WTC11 (cell line): ENCODE measurements at regions not wholly inside any gene's neighbourhood (a gene's known extent, or its start where the extent isn't known, plus 50 kb on each side); places are given as distances from the start of the nearest gene placed in this dataset.

Experiments used
- ATAC-seq: fragments of 200-7000 bp; cut with Tn5 transposase; 2 replicates; pipeline ENCODE4 v1.10.0; 2021; ENCODE audit warnings: mild to moderate bottlenecking, moderate library complexity
- CTCF ChIA-PET: fragments of 300-600 bp; sonication (Branson Sonifier 250); formaldehyde crosslinking; loops from one replicate; lab custom pipeline; 2021; ENCODE audit warnings: antibody characterized with exemption; lab: Charles Lee
- POLR2A ChIA-PET: fragments of 350-600 bp; sonication (Branson Sonifier 250); formaldehyde crosslinking; loops from one replicate; lab custom pipeline; 2021; ENCODE audit warnings: antibody characterized with exemption; lab: Charles Lee
- DNase-seq: peaks from one replicate; pipeline ENCODE4 v3.0.0; 2021; ENCODE audit warnings: low spot score
- H3K27ac Mint-ChIP-seq: 2 replicates; pipeline ENCODE4 v1.8.0; 2021; ENCODE audit warnings: mixed read lengths
- H3K27me3 Mint-ChIP-seq: 2 replicates; pipeline ENCODE4 v1.8.0; 2021; ENCODE audit warnings: low read depth, mild to moderate bottlenecking, moderate library complexity, mixed read lengths
- H3K36me3 Mint-ChIP-seq: 2 replicates; pipeline ENCODE4 v1.8.0; 2021; ENCODE audit warnings: mixed read lengths
- H3K4me1 Mint-ChIP-seq: 2 replicates; pipeline ENCODE4 v1.8.0; 2022; ENCODE audit warnings: mixed read lengths
- H3K4me3 Mint-ChIP-seq: 2 replicates; pipeline ENCODE4 v1.8.0; 2021; ENCODE audit warnings: mild to moderate bottlenecking, moderate library complexity, mixed read lengths
- H3K9me3 Mint-ChIP-seq: 2 replicates; pipeline ENCODE4 v1.8.0; 2021; ENCODE audit warnings: mixed read lengths
- ELF4 ChIP-seq: sonication (generic); formaldehyde crosslinking; IDR thresholded peaks from 2 replicates; pipeline ENCODE4 v1.8.1; 2022; ENCODE audit warnings: low read depth, mild to moderate bottlenecking, moderate library complexity, missing genetic modification reagents
- ESRRA ChIP-seq: sonication (generic); formaldehyde crosslinking; IDR thresholded peaks from 2 replicates; pipeline ENCODE4 v1.8.1; 2022; ENCODE audit warnings: mild to moderate bottlenecking, missing genetic modification reagents, borderline replicate concordance
- FOXK1 ChIP-seq: sonication (generic); formaldehyde crosslinking; IDR thresholded peaks from 2 replicates; pipeline ENCODE4 v1.8.0; 2022; ENCODE audit warnings: mild to moderate bottlenecking, moderate library complexity, missing genetic modification reagents
- FOXP1 ChIP-seq: sonication (generic); formaldehyde crosslinking; IDR thresholded peaks from 2 replicates; pipeline ENCODE4 v1.8.0; 2022; ENCODE audit warnings: missing genetic modification reagents, mild to moderate bottlenecking, moderate library complexity, borderline replicate concordance
- GABPB1 ChIP-seq: sonication (generic); formaldehyde crosslinking; IDR thresholded peaks from 2 replicates; pipeline ENCODE4 v1.8.1; 2023; ENCODE audit warnings: mild to moderate bottlenecking, missing genetic modification reagents
- GRHL2 ChIP-seq: fragments of 250-450 bp; sonication (Bioruptor Pico); IDR thresholded peaks from 2 replicates; pipeline ENCODE4 v1.8.0; 2022; ENCODE audit warnings: mild to moderate bottlenecking, moderate library complexity; ENCODE audit not compliant: insufficient replicate concordance, severe bottlenecking
- JAZF1 ChIP-seq: fragments of 250-450 bp; sonication (Bioruptor Pico); IDR thresholded peaks from 2 replicates; pipeline ENCODE4 v1.9.0; 2021; ENCODE audit warnings: moderate library complexity, mild to moderate bottlenecking, inconsistent platforms
- NR2C2 ChIP-seq: sonication (generic); formaldehyde crosslinking; IDR thresholded peaks from 2 replicates; pipeline ENCODE4 v1.8.0; 2022; ENCODE audit warnings: mild to moderate bottlenecking, missing genetic modification reagents
- PRRX2 ChIP-seq: fragments of 250-450 bp; sonication (Bioruptor Pico); IDR thresholded peaks from 2 replicates; pipeline ENCODE4 v1.8.0; 2021; ENCODE audit warnings: mild to moderate bottlenecking
- RELA ChIP-seq: sonication (generic); formaldehyde crosslinking; IDR thresholded peaks from 2 replicates; pipeline ENCODE4 v1.8.1; 2022; ENCODE audit warnings: missing genetic modification reagents, mild to moderate bottlenecking, borderline replicate concordance
- TEAD4 ChIP-seq: sonication (generic); formaldehyde crosslinking; IDR thresholded peaks from 2 replicates; pipeline ENCODE4 v1.8.0; 2022; ENCODE audit warnings: mild to moderate bottlenecking, missing genetic modification reagents
- ZNF396 ChIP-seq: fragments of 250-450 bp; sonication (Bioruptor Pico); IDR thresholded peaks from 2 replicates; pipeline ENCODE4 v1.8.0; 2021; ENCODE audit warnings: mild to moderate bottlenecking, moderate library complexity, borderline replicate concordance
- ZNF423 ChIP-seq: fragments of 250-450 bp; sonication (Bioruptor Pico); IDR thresholded peaks from 2 replicates; pipeline ENCODE4 v2.1.2; 2022; ENCODE audit warnings: mild to moderate bottlenecking, moderate library complexity
- TF ChIP-seq, protein P1 (sequence below): fragments of 250-450 bp; sonication (Bioruptor Pico); IDR thresholded peaks from 2 replicates; pipeline ENCODE4 v1.8.0; 2021; ENCODE audit warnings: mild to moderate bottlenecking
- TF ChIP-seq, protein P2 (sequence below): sonication (generic); formaldehyde crosslinking; IDR thresholded peaks from 2 replicates; pipeline ENCODE4 v1.8.0; 2022; ENCODE audit warnings: missing genetic modification reagents

DNA sequence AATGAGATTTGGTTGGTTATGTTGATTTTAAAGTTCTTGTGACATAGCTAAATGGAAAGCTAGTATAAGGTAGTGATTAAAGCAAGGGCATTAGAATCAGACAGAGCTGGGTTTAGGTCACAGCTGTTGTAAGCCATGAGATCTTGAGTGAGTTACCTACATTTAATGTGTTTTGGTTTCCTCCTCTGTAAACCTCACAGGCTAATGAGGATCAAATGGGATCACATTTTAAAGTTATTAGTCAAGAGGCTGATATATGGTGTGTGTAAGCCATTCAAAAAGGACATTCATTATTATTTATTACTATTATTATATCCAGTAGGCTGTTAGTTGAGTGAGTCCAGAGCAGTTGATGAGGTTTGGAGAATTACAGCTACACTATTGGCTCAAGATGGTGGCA lies 416.2 kb downstream of the IRS1 start:
- H3K4me3 Mint-ChIP-seq = no peak overlapping the region
- ATAC-seq = no peak
- H3K4me1 Mint-ChIP-seq = no peaks in the 10 kb centered on the region
- ChIA-PET POLR2A (no interaction called here), CTCF (no interaction called here)
- TF ChIP-seq, protein P1, sequence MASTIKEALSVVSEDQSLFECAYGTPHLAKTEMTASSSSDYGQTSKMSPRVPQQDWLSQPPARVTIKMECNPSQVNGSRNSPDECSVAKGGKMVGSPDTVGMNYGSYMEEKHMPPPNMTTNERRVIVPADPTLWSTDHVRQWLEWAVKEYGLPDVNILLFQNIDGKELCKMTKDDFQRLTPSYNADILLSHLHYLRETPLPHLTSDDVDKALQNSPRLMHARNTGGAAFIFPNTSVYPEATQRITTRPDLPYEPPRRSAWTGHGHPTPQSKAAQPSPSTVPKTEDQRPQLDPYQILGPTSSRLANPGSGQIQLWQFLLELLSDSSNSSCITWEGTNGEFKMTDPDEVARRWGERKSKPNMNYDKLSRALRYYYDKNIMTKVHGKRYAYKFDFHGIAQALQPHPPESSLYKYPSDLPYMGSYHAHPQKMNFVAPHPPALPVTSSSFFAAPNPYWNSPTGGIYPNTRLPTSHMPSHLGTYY (CRISPR knock-in tag) = no peak
- no peak for TF ChIP-seq FOXK1 (CRISPR knock-in tag)
- TF ChIP-seq TEAD4 (CRISPR knock-in tag) = no peak
- TF ChIP-seq ELF4 (CRISPR knock-in tag) = no peak
- no peak for DNase-seq
- H3K27me3 Mint-ChIP-seq = no peaks in the 10 kb centered on the region
- H3K36me3 Mint-ChIP-seq = no peaks in the 10 kb centered on the region
- peaks cover 3% of the 10 kb centered on the region; the same call in 1 of the 2 replicates for H3K9me3 Mint-ChIP-seq
- no peak overlapping the region for H3K27ac Mint-ChIP-seq

DNA sequence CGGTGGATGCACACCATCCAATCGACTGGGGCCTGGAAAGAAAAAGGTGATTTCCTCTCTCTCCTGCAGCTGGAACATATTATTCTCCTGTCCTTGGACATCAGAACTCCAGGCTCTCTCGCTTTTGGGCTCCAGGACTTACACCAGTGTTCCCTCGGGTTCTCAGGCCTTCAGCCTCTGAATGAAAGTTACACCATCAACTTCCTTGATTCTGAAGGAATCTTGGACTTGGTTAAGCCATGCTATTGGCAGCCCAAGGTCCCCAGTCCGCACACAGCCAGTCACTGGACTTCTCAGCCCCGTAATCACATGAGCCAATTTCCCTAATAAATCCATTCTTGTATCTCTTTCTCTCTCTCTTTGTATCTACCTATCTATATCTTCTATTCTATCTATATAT lies 418.9 kb downstream of the IRS1 start:
- no peak overlapping the region for H3K27ac Mint-ChIP-seq
- TF ChIP-seq FOXP1 (CRISPR knock-in tag) (no peak), NR2C2 (CRISPR knock-in tag) (no peak), GRHL2 (CRISPR knock-in tag) (no peak)
- ATAC-seq (no peak), DNase-seq (no peak)
- no peaks in the 10 kb centered on the region for H3K27me3 Mint-ChIP-seq
- peaks cover 6% of the 10 kb centered on the region; the same call in 1 of the 2 replicates for H3K9me3 Mint-ChIP-seq
- POLR2A ChIA-PET = no interaction called here
- CTCF ChIA-PET = no interaction called here
- H3K4me1 Mint-ChIP-seq = peaks cover 8% of the 10 kb centered on the region
- no peak overlapping the region for H3K4me3 Mint-ChIP-seq
- no peaks in the 10 kb centered on the region for H3K36me3 Mint-ChIP-seq

DNA sequence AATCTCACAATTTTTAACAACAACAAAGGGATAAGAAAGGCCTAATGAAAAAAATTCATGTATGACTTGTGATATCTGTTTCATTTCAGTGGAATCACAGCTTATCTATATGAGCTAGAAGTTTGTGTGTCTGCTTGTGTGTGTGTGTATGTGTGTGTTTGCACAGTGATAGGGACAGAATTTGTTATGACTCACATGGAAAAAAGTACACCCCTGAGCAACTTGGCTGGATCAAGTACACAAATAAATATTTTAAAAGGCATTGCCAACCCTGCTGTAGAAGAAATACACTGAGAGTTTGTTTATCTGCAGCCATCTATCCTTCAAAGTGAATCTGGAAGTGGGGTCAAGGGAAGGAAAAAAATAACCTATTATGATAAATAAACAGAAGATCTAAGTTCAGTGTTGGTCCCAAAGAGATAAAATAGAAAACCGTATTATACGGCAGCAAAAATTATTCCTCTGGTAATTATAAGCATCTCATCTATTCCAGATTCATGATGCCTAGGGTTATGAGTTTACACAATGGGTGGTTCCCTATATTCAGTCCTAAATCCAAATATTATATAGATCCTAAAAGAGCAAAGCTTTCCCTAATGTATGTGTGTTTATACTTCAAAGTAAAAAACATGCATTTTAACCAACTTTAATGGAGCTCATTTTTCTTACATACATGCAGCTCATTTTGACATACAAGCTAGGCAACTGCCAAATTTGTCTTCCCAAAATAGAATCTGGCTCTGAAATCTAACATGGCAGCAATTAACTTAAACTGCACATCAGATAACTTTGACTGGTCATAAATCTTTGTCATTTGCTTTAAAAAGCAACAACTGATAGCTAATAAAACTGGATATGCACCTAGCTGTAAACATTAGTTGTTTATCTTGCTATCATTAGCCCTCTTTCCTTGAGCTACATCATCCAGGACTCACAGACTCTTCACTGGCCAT lies 420.6 kb downstream of the IRS1 start:
- POLR2A ChIA-PET = no interaction called here
- TF ChIP-seq NR2C2 (CRISPR knock-in tag) (no peak), ESRRA (CRISPR knock-in tag) (no peak), RELA (no peak), PRRX2 (no peak), GABPB1 (no peak), ZNF396 (CRISPR knock-in tag) (no peak)
- TF ChIP-seq, all 79 proteins: peak for 0

DNA sequence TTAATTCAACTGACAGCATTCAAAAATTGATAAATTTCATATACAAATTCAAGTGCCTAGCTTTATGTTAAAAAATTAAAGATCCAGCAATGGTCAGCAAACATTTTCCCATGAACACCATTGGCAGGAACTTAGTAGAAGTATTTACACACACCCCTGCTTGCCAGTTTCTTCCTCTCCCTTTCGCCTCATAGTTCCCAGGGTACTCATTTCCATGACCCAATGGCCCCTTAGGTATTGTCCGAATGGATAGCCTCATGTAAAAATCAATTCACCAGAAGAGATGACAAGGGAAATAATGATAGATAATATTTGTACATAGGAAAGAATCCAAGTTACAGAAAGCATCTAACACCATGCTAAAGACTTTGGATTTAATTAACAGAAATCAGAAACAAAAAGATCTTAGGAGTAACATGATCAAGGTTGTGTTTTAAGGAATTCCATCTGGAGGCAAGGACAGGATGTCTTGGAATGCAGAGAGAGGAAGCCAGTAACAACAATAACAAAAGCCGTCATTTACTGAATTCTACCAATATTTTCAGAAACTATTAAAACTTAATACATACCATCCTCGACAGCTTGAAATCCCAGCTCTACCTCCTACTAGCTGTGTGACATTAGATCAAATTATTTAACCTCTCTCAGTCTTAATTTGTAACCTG lies 423.0 kb downstream of the IRS1 start:
- no peak for TF ChIP-seq ZNF423 (CRISPR knock-in tag)
- TF ChIP-seq JAZF1 (CRISPR knock-in tag) = no peak
- TF ChIP-seq, protein P2, sequence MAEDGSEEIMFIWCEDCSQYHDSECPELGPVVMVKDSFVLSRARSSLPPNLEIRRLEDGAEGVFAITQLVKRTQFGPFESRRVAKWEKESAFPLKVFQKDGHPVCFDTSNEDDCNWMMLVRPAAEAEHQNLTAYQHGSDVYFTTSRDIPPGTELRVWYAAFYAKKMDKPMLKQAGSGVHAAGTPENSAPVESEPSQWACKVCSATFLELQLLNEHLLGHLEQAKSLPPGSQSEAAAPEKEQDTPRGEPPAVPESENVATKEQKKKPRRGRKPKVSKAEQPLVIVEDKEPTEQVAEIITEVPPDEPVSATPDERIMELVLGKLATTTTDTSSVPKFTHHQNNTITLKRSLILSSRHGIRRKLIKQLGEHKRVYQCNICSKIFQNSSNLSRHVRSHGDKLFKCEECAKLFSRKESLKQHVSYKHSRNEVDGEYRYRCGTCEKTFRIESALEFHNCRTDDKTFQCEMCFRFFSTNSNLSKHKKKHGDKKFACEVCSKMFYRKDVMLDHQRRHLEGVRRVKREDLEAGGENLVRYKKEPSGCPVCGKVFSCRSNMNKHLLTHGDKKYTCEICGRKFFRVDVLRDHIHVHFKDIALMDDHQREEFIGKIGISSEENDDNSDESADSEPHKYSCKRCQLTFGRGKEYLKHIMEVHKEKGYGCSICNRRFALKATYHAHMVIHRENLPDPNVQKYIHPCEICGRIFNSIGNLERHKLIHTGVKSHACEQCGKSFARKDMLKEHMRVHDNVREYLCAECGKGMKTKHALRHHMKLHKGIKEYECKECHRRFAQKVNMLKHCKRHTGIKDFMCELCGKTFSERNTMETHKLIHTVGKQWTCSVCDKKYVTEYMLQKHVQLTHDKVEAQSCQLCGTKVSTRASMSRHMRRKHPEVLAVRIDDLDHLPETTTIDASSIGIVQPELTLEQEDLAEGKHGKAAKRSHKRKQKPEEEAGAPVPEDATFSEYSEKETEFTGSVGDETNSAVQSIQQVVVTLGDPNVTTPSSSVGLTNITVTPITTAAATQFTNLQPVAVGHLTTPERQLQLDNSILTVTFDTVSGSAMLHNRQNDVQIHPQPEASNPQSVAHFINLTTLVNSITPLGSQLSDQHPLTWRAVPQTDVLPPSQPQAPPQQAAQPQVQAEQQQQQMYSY (CRISPR knock-in tag) = no peak
- Mint-ChIP-seq H3K4me3 (no peak overlapping the region), H3K36me3 (no peaks in the 10 kb centered on the region), H3K9me3 (peaks cover 3% of the 10 kb centered on the region; the same call in 1 of the 2 replicates), H3K4me1 (peaks cover 8% of the 10 kb centered on the region), H3K27ac (peak overlapping the region; percentile 40), H3K27me3 (no peaks in the 10 kb centered on the region)
- ChIA-PET CTCF (no interaction called here), POLR2A (no interaction called here)
- DNase-seq (no peak), ATAC-seq (no peak)

More for the DNA sequence above, 420.6 kb downstream of the IRS1 start:
- Mint-ChIP-seq H3K4me3 (no peak overlapping the region), H3K27ac (no peak overlapping the region), H3K4me1 (peaks cover 8% of the 10 kb centered on the region), H3K9me3 (peaks cover 3% of the 10 kb centered on the region; the same call in 1 of the 2 replicates), H3K27me3 (no peaks in the 10 kb centered on the region), H3K36me3 (no peaks in the 10 kb centered on the region)
- no peak for DNase-seq
- CTCF ChIA-PET = no interaction called here
- no peak for ATAC-seq
